ENCODE measurements at regions not wholly inside any gene's neighbourhood (a gene's known extent, or its start where the extent isn't known, plus 50 kb on each side); places are given as distances from the start of the nearest gene placed in this dataset.

DNA sequence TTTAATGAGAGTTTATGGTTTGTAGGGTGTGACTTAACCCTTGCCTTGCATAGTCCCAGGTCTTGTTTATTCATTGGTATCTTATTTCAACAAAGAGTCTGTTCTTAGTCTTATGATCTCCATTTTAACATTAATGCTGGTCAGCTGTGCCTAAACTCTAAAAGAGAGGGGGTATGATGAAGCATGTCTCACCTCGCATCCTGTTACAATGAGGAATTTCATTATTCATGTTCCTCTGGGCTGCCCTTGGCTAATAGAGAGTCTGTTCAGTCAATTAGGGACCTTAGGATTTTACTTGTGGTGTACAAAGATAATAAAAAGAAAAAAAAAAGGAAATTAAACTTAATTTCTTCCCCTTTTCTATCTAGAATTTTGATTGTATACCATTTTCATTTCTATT is 831.9 kb upstream of the CDH2 start:
- TF ChIP-seq, protein P1, sequence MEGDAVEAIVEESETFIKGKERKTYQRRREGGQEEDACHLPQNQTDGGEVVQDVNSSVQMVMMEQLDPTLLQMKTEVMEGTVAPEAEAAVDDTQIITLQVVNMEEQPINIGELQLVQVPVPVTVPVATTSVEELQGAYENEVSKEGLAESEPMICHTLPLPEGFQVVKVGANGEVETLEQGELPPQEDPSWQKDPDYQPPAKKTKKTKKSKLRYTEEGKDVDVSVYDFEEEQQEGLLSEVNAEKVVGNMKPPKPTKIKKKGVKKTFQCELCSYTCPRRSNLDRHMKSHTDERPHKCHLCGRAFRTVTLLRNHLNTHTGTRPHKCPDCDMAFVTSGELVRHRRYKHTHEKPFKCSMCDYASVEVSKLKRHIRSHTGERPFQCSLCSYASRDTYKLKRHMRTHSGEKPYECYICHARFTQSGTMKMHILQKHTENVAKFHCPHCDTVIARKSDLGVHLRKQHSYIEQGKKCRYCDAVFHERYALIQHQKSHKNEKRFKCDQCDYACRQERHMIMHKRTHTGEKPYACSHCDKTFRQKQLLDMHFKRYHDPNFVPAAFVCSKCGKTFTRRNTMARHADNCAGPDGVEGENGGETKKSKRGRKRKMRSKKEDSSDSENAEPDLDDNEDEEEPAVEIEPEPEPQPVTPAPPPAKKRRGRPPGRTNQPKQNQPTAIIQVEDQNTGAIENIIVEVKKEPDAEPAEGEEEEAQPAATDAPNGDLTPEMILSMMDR (IDR thresholded peaks at IDR 0.05; ENCODE audit: control extremely low read depth in 1 of 3, insufficient read depth in 1 of 3, low read depth in 1 of 3, low read length in 3 of 3) = no peak
- TF ChIP-seq POLR2A (IDR thresholded peaks at IDR 0.05; ENCODE audit: control extremely low read depth in 1 of 2, low read depth in 2 of 2, low read length in 2 of 2) (no peak), SRF (IDR thresholded peaks at IDR 0.05; ENCODE audit: low read depth, low read length) (no peak), SP2 (IDR thresholded peaks at IDR 0.05; ENCODE audit: low read length) (no peak), RFX5 (IDR thresholded peaks at IDR 0.05; ENCODE audit: borderline replicate concordance, low read depth, low read length) (no peak)
- TF ChIP-seq, protein P2, sequence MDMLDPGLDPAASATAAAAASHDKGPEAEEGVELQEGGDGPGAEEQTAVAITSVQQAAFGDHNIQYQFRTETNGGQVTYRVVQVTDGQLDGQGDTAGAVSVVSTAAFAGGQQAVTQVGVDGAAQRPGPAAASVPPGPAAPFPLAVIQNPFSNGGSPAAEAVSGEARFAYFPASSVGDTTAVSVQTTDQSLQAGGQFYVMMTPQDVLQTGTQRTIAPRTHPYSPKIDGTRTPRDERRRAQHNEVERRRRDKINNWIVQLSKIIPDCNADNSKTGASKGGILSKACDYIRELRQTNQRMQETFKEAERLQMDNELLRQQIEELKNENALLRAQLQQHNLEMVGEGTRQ (IDR thresholded peaks at IDR 0.05; ENCODE audit: low read length) = no peak
- TF ChIP-seq, protein P3, sequence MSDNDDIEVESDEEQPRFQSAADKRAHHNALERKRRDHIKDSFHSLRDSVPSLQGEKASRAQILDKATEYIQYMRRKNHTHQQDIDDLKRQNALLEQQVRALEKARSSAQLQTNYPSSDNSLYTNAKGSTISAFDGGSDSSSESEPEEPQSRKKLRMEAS (IDR thresholded peaks at IDR 0.05) = no peak
